ENCODE measurements at regions not wholly inside any gene's neighbourhood (a gene's known extent, or its start where the extent isn't known, plus 50 kb on each side); places are given as distances from the start of the nearest gene placed in this dataset.
A peak's percentile ranks its signal among the peaks of the same experiment; 100 is the strongest.
"Not testable (repeated sequence)": the region's sequence is repeated elsewhere in the genome, so short reads cannot be mapped to it uniquely, and the experiment has no call there.

GRCh38 chr3:170808041-170808440, 62.0 kb downstream of the RPL22L1 start:
- H3K9me3 ChIP-seq (ENCODE audit: control insufficient read depth, insufficient read depth, low read depth, low read length): no peaks in the 10 kb centered on the region
- H3K4me1 ChIP-seq (ENCODE audit: control insufficient read depth, insufficient read depth, low read length): no peaks in the 10 kb centered on the region
- no peaks in the 10 kb centered on the region for H3K36me3 ChIP-seq (ENCODE audit: control insufficient read depth in 2 of 2, insufficient read depth in 1 of 2, low read length in 2 of 2)
- POLR2A ChIA-PET: no interaction called here
- H3K4me3 ChIP-seq (ENCODE audit: low read depth, low read length): no peak overlapping the region
- no peak overlapping the region for H3K27ac ChIP-seq (ENCODE audit: extremely low read depth, low read depth, low read length)
- TF ChIP-seq, protein P1, sequence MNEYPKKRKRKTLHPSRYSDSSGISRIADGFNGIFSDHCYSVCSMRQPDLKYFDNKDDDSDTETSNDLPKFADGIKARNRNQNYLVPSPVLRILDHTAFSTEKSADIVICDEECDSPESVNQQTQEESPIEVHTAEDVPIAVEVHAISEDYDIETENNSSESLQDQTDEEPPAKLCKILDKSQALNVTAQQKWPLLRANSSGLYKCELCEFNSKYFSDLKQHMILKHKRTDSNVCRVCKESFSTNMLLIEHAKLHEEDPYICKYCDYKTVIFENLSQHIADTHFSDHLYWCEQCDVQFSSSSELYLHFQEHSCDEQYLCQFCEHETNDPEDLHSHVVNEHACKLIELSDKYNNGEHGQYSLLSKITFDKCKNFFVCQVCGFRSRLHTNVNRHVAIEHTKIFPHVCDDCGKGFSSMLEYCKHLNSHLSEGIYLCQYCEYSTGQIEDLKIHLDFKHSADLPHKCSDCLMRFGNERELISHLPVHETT (tag by site-specific recombination; IDR thresholded peaks at IDR 0.05): no peak
- no peak for TF ChIP-seq ZNF785 (tag by site-specific recombination; IDR thresholded peaks at IDR 0.05)
- CTCF ChIA-PET: interaction anchor here (0.7 kb wide), 1 partner anchor 963 kb away, joined by 3 read pairs; no protein-coding TSS in a partner anchor

DNA sequence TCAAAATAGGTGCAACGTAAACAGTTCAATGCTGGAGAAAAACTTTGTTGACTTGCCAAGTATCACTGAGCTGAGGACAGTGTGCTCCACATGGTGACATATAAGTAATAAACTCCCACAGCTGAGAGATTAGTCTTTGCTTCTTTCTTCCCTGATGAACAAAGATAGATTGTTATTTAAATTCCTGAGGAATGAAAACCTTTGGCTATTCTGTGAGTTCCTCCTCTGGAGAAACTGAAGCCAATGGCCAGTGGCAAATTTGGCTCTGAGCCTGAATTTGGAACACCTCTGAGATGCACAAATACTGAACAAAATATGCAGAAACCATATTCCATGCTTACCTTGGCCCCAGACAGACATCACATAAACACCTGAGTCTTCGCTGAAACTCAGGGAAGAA, 63.3 kb downstream of the RPL22L1 start:
- ChIA-PET CTCF (interaction anchor here (1.1 kb wide), 1 partner anchor 48 kb away, joined by 4 read pairs; no protein-coding TSS in a partner anchor), POLR2A (no interaction called here)
- Histone ChIP-seq H3K4me1 (ENCODE audit: control insufficient read depth, insufficient read depth, low read length) (no peaks in the 10 kb centered on the region), H3K4me3 (ENCODE audit: low read depth, low read length) (no peak overlapping the region), H3K27ac (ENCODE audit: extremely low read depth, low read depth, low read length) (no peak overlapping the region), H3K9me3 (ENCODE audit: control insufficient read depth, insufficient read depth, low read depth, low read length) (no peaks in the 10 kb centered on the region), H3K36me3 (ENCODE audit: control insufficient read depth in 2 of 2, insufficient read depth in 1 of 2, low read length in 2 of 2) (no peaks in the 10 kb centered on the region)
- TF ChIP-seq ZNF623 (tag by site-specific recombination; IDR thresholded peaks at IDR 0.05): no peak
- TF ChIP-seq ZNF266 (tag by site-specific recombination; IDR thresholded peaks at IDR 0.05; ENCODE audit: low read depth): peak; percentile 15; the same call in 1 of the 2 replicates

GRCh38 chr3:170806141-170806540, 63.9 kb downstream of the RPL22L1 start:
- ChIA-PET POLR2A (no interaction called here), CTCF (no interaction called here)
- Histone ChIP-seq H3K9me3 (ENCODE audit: control insufficient read depth, insufficient read depth, low read depth, low read length) (no peaks in the 10 kb centered on the region), H3K27ac (ENCODE audit: extremely low read depth, low read depth, low read length) (no peak overlapping the region), H3K36me3 (ENCODE audit: control insufficient read depth in 2 of 2, insufficient read depth in 1 of 2, low read length in 2 of 2) (no peaks in the 10 kb centered on the region), H3K4me3 (ENCODE audit: low read depth, low read length) (no peak overlapping the region), H3K4me1 (ENCODE audit: control insufficient read depth, insufficient read depth, low read length) (no peaks in the 10 kb centered on the region)
- TF ChIP-seq HOXD13 (CRISPR knock-in tag; IDR thresholded peaks at IDR 0.05; ENCODE audit: borderline replicate concordance) (no peak), WT1 (tag by site-specific recombination; IDR thresholded peaks at IDR 0.05) (no peak), ZNF785 (tag by site-specific recombination; IDR thresholded peaks at IDR 0.05) (no peak), ZNF292 (tag by site-specific recombination; IDR thresholded peaks at IDR 0.05; ENCODE audit: borderline replicate concordance, low read depth) (no peak)
- TF ChIP-seq, protein P2, sequence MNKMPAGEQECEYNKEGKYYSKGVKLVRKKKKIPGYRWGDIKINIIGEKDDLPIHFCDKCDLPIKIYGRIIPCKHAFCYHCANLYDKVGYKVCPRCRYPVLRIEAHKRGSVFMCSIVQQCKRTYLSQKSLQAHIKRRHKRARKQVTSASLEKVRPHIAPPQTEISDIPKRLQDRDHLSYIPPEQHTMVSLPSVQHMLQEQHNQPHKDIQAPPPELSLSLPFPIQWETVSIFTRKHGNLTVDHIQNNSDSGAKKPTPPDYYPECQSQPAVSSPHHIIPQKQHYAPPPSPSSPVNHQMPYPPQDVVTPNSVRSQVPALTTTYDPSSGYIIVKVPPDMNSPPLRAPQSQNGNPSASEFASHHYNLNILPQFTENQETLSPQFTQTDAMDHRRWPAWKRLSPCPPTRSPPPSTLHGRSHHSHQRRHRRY (tag by site-specific recombination; IDR thresholded peaks at IDR 0.05): no peak

GRCh38 chr3:170805296-170805695, 64.7 kb downstream of the RPL22L1 start:
- H3K4me3 ChIP-seq (ENCODE audit: low read depth, low read length); H3K9me3 ChIP-seq (ENCODE audit: control insufficient read depth, insufficient read depth, low read depth, low read length); H3K36me3 ChIP-seq (ENCODE audit: control insufficient read depth in 2 of 2, insufficient read depth in 1 of 2, low read length in 2 of 2); CTCF ChIA-PET; H3K27ac ChIP-seq (ENCODE audit: extremely low read depth, low read depth, low read length); POLR2A ChIA-PET; H3K4me1 ChIP-seq (ENCODE audit: control insufficient read depth, insufficient read depth, low read length): not testable (repeated sequence)
- TF ChIP-seq ZNF146 (tag by site-specific recombination; IDR thresholded peaks at IDR 0.05): peak; percentile 35; the same call in 1 of the 2 replicates

DNA sequence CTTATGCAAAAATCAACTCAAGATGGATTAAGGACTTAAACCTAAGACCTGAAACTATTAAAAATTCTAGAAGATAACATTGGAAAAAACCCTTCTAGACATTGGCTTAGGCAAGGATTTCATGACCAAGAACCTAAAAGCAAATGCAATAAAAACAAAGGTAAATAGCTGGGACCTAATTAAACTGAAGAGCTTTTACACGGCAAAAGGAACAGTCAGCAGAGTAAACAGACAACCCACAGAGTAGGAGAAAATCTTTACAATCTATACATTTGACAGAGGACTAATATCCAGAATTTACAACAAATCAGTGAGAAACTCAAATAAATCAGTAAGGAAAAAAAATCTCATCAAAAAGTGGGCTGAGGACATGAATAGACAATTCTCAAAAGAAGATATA, 65.4 kb downstream of the RPL22L1 start:
- H3K27ac ChIP-seq (ENCODE audit: extremely low read depth, low read depth, low read length); H3K9me3 ChIP-seq (ENCODE audit: control insufficient read depth, insufficient read depth, low read depth, low read length); H3K4me1 ChIP-seq (ENCODE audit: control insufficient read depth, insufficient read depth, low read length); H3K36me3 ChIP-seq (ENCODE audit: control insufficient read depth in 2 of 2, insufficient read depth in 1 of 2, low read length in 2 of 2); POLR2A ChIA-PET; H3K4me3 ChIP-seq (ENCODE audit: low read depth, low read length): not testable (repeated sequence)
- peak; percentile 62 for TF ChIP-seq FEZF1 (tag by site-specific recombination; IDR thresholded peaks at IDR 0.05)
- CTCF ChIA-PET: interaction anchor here (0.6 kb wide), 1 partner anchor 355 kb away, joined by 3 read pairs; no protein-coding TSS in a partner anchor

All from HEK293 (cell line).